ENCODE measurements at regions not wholly inside any gene's neighbourhood (a gene's known extent, or its start where the extent isn't known, plus 50 kb on each side); places are given as distances from the start of the nearest gene placed in this dataset.

DNA sequence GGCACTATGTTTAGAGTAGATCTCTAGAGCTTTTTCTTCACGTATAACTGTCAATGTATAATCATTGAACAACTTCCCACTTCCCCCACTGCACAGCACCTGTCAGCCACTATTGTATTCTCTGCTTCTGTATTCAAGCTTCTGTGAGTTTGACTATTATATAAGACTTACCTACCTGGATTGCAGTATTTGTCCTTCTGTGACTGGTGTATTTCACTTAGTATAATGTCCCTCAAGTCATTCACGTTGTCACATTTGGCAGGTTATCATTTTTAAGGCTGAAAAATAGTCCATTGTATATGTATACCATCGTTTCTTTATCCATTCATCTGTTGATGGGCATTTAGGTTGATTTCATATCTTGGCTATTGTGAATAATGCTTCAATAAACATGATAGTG, 969.5 kb upstream of the B3GALT2 start:
- DNase-seq (ENCODE audit: low read depth in 2 of 3, low spot score in 2 of 3): no peak

DNA sequence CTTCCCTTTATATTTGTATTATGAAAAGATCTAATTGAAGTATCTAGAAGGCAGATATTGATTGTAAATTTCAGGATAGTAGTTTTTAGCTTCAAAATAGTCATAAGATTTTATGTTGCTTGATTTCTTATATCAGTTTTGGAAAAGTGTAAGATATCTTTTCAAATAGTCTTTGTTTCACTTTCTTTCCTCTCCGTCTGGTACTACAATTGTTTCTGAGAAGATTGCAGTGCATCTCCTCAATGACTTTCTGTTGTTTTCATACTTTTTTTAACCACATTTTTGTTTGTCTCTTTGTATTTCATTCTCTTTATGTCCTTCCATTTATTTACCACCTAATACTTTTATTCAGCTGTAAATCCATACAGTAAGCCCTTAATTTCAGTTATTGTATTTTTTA, 964.6 kb upstream of the B3GALT2 start:
- DNase-seq (ENCODE audit: low read depth in 2 of 3, low spot score in 2 of 3): no peak

DNA sequence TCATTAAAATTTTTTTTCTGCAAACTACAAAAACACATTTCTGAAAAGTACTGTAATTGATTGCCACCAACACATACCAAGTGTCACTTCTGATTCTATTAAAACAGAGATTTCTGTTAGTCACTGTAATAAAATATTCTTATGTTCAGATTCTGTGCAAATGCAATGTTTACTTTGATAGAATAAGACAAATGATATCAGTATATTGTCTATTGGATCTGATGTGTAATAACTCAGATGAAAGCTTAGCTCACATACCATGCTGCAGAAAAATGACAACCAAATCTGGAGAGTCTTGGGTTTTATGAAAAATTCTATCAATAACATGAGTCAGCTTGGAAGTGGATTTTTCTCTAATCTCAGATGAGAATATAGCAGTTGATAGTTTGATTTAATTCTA, 963.8 kb upstream of the B3GALT2 start:
- DNase-seq (ENCODE audit: low read depth in 2 of 3, low spot score in 2 of 3): no peak

- DNase-seq (ENCODE audit: low read depth in 2 of 3, low spot score in 2 of 3): no peak
These were observed 946.7 kb upstream of the B3GALT2 start for GRCh38 chr1:194133152-194133551.

GRCh38 chr1:194118086-194118485, 931.7 kb upstream of the B3GALT2 start:
- no peak for DNase-seq (ENCODE audit: low read depth in 2 of 3, low spot score in 2 of 3)

GRCh38 chr1:194117582-194117981, 931.2 kb upstream of the B3GALT2 start:
- DNase-seq (ENCODE audit: low read depth in 2 of 3, low spot score in 2 of 3): no peak

- DNase-seq (ENCODE audit: low read depth in 2 of 3, low spot score in 2 of 3): no peak
These were observed 927.9 kb upstream of the B3GALT2 start for GRCh38 chr1:194114288-194114687.

GRCh38 chr1:194105381-194105780, 919.0 kb upstream of the B3GALT2 start:
- no peak for DNase-seq (ENCODE audit: low read depth in 2 of 3, low spot score in 2 of 3)

DNA sequence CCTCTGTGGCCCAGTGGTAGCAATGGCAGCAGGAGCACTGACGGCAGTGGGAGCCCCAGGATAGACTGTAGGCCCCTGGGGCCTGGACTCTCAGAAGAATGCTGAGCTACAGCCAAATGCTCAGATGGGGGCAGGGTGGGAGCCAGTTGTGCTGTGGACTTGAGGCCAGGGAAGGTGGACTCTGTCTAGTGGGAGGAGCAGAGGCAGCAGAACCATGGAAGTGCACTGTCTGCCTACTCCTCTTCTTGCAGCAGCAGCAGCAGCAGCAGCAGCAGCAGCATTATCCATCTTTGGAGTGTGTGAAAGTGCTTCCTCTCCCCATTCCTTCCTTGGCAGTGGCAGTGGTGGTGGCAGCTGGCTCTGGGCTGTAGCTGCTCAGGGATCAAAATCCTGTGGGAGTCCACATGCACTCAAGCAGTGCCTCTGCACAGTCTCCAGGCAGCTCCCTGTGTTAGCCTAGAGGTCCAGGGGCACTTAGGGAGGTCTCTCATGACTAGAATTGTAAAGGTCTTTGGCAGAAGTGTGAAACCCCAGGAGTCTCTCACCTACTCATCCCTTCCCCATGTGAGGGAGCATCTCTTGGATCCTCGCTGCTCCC, 917.9 kb upstream of the B3GALT2 start:
- DNase-seq (ENCODE audit: low read depth in 2 of 3, low spot score in 2 of 3): no peak

DNA sequence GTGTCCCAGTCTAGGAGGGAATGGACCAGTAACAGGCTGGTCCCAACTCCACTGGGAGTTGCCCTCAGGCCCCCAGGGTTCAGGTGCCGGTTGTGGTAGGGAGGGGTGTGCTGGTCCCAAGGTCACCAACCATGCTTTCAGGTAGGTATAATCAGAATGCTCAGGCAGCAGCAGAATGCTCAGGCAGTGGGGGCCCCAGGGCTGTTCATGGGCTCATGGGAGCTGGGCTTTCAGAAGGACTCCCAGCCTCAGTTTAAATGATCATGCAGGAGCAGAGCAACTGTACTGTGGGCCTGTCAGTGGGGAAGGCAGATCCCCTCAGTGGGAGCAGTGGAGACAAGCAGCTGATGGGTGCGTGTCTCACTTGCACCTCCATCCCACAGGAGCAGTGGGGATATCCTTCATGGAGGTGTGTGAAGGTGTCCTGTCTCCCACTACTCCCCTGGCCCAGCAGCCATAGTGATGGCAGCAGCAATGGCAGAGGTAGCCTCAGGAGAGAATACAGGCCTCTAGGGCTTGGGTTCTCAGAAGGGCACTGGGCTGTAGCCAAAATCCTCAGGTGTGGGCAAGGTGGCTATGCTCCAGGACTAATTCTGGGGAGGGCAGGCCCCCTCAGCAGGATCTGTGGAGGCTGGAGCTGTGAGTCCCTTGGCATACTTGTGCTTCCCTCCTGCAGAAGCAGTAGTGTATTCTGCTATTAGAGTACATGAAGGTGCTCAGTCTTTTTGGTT, 917.3 kb upstream of the B3GALT2 start:
- no peak for DNase-seq (ENCODE audit: low read depth in 2 of 3, low spot score in 2 of 3)

DNA sequence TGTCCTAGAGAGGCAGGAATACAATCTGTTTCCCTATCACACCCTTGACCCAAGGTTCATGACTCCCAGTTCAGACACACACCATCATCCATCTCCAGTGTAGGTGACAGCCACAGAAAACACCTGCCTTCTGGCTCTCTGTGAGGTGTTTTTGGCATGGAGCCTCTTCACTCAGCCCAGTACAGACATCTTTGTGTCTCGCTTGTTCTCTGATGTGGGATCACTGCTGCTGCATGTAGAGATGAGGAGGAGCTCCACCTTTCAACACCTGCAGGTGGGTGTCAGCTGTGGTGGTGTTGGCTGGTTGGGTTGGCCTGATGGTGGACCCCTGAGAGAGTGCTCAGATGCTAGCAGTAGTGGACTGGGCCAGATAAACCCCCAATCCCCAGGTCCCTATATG, 916.7 kb upstream of the B3GALT2 start:
- DNase-seq (ENCODE audit: low read depth in 2 of 3, low spot score in 2 of 3): no peak

- no peak for DNase-seq (ENCODE audit: low read depth in 2 of 3, low spot score in 2 of 3)
These were observed 916.2 kb upstream of the B3GALT2 start for GRCh38 chr1:194102607-194103006.

DNA sequence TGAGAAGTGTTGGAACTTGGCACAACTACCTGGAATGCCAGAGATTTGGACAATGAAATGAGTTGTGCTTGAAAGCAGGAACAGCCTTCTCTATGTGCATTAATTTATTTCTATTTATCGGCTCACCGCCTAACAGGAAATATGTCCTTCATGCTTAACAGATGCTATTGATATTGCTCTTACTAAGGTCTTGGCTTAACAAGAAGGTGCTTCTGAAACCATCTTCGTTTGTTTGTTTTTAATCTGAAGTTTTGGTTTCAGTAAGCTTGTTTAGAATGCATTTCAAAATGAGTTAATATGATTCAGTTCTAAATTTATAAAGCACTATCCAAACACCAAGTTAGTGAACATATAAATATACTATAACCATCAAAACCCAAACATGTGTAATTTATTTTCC, 898.3 kb upstream of the B3GALT2 start:
- DNase-seq (ENCODE audit: low read depth in 2 of 3, low spot score in 2 of 3): no peak

- DNase-seq (ENCODE audit: low read depth in 2 of 3, low spot score in 2 of 3): no peak
These were observed 895.0 kb upstream of the B3GALT2 start for GRCh38 chr1:194081444-194081843.

GRCh38 chr1:194080826-194081225, 894.4 kb upstream of the B3GALT2 start:
- no peak for DNase-seq (ENCODE audit: low read depth in 2 of 3, low spot score in 2 of 3)

DNA sequence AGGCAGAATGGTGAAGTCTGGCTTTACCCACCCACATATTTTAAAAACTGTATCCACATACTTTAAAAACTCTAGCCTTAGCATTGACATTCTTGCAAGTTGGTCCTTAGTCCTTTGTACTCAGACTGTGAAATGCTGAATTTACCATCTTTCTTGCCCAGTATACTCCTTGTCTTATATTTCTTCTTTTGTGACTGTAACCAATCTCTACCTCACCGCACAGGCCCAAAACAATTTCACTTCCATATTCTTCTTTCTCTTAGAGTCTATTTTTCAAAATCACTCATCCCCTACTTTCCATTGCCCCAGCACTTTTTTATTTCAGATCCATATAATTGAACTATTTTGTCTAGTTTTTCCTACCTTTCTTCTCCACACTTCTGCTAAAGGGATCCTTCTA, 892.4 kb upstream of the B3GALT2 start:
- DNase-seq (ENCODE audit: low read depth in 2 of 3, low spot score in 2 of 3): no peak

GRCh38 chr1:194076646-194077045, 890.2 kb upstream of the B3GALT2 start:
- no peak for DNase-seq (ENCODE audit: low read depth in 2 of 3, low spot score in 2 of 3)

DNA sequence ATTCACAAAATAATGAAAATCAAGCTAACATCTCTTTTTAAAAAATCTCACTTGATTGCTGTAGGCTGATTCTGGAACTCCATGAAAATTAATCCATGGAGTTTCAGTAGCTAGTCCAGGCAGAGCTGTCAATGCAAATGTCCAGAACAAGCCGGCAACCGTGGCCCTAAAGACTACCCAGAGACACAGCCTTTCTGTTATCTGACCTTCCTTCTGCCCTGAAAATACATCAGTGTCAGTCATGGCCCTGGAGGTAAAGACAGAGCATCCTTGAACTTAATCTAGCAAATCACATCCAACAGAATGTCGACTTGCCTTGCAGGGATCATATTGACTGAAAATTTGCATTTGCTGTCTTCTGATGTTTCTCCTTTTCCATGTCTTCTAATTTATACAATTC, 887.4 kb upstream of the B3GALT2 start:
- no peak for DNase-seq (ENCODE audit: low read depth in 2 of 3, low spot score in 2 of 3)

GRCh38 chr1:194071205-194071604, 884.8 kb upstream of the B3GALT2 start:
- no peak for DNase-seq (ENCODE audit: low read depth in 2 of 3, low spot score in 2 of 3)

- no peak for DNase-seq (ENCODE audit: low read depth in 2 of 3, low spot score in 2 of 3)
These were observed 883.4 kb upstream of the B3GALT2 start for GRCh38 chr1:194069831-194070218.

DNA sequence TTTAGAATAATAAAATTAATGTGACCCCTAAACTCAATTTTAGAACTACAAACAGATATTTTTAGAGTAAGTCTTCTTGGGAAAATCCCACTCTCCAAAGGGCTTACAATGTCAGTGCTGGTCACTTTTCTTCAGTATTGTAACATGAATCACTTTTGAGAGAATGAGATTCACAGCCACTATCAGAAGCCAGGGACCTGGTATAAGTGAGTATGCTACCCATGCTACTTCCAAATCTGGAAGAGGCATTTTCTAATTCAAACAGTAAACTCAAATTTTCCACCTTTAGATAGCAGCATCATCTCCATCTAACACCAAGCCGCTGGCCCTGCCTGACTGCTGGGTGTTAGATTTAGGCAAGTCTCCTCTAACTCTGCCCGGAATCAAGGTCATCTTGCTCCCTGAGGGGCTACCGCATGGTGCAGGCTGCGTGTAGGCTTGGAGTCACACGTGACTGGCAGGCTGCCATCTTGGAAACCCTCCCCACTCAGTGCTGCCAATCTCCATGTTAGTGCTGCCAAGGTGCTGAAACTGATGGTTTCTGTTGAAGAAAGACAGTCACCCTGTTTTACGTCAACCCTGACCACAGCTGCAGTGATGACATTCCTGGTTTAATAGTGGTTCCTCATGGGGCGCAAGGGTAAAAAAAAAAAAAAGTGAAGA, 882.9 kb upstream of the B3GALT2 start:
- DNase-seq (ENCODE audit: low read depth in 2 of 3, low spot score in 2 of 3): no peak

- DNase-seq (ENCODE audit: low read depth in 2 of 3, low spot score in 2 of 3): no peak
These were observed 882.2 kb upstream of the B3GALT2 start for GRCh38 chr1:194068446-194069167.

Data from hematopoietic multipotent progenitor cell (in vitro differentiated cells).